GM21423 (cell line): ENCODE measurements at regions not wholly inside any gene's neighbourhood (a gene's known extent, or its start where the extent isn't known, plus 50 kb on each side); places are given as distances from the start of the nearest gene placed in this dataset.
"Not testable (repeated sequence)": the region's sequence is repeated elsewhere in the genome, so short reads cannot be mapped to it uniquely, and the experiment has no call there.

Source experiments
- ATAC-seq: cut with Tn5 transposase; IDR thresholded peaks from one replicate; pipeline ENCODE4 v1.9.1; 2021; ENCODE audit warnings: mild to moderate bottlenecking, moderate library complexity; ENCODE audit not compliant: unreplicated experiment

- ATAC-seq: no peak
Measured at GRCh38 chr3:30511524-30512251, 94.7 kb upstream of the TGFBR2 start.

GRCh38 chr3:30512576-30512975 is 93.8 kb upstream of the TGFBR2 start:
- ATAC-seq: no peak

- no peak for ATAC-seq
Measured at GRCh38 chr3:30513374-30514152, 92.8 kb upstream of the TGFBR2 start.

- no peak for ATAC-seq
Measured at GRCh38 chr3:30516238-30516637, 90.2 kb upstream of the TGFBR2 start.

- no peak for ATAC-seq
Measured at GRCh38 chr3:30518181-30518864, 88.1 kb upstream of the TGFBR2 start.

- no peak for ATAC-seq
Measured at GRCh38 chr3:30518872-30519271, 87.5 kb upstream of the TGFBR2 start.

GRCh38 chr3:30520699-30521098 is 85.7 kb upstream of the TGFBR2 start:
- ATAC-seq: no peak

- no peak for ATAC-seq
Measured at GRCh38 chr3:30521156-30521715, 85.2 kb upstream of the TGFBR2 start.

GRCh38 chr3:30522476-30522875 is 83.9 kb upstream of the TGFBR2 start:
- no peak for ATAC-seq

GRCh38 chr3:30523366-30523765 is 83.0 kb upstream of the TGFBR2 start:
- no peak for ATAC-seq

- ATAC-seq: no peak
Measured at GRCh38 chr3:30524357-30525040, 81.9 kb upstream of the TGFBR2 start.

- ATAC-seq: no peak
Measured at GRCh38 chr3:30526031-30526430, 80.4 kb upstream of the TGFBR2 start.

GRCh38 chr3:30527186-30527585 is 79.2 kb upstream of the TGFBR2 start:
- ATAC-seq: no peak

- ATAC-seq: no peak
Measured at GRCh38 chr3:30527720-30528119, 78.7 kb upstream of the TGFBR2 start.

GRCh38 chr3:30530084-30530483 is 76.3 kb upstream of the TGFBR2 start:
- no peak for ATAC-seq

GRCh38 chr3:30531017-30531570 is 75.3 kb upstream of the TGFBR2 start:
- no peak for ATAC-seq

- ATAC-seq: no peak
Measured at GRCh38 chr3:30535525-30535924, 70.9 kb upstream of the TGFBR2 start.

- ATAC-seq: no peak
Measured at GRCh38 chr3:30538791-30539190, 67.6 kb upstream of the TGFBR2 start.

- ATAC-seq: no peak
Measured at GRCh38 chr3:30539206-30539605, 67.2 kb upstream of the TGFBR2 start.

GRCh38 chr3:30539772-30540171 is 66.6 kb upstream of the TGFBR2 start:
- no peak for ATAC-seq

GRCh38 chr3:30541156-30541555 is 65.2 kb upstream of the TGFBR2 start:
- ATAC-seq: not testable (repeated sequence)
